ENCODE measurements at regions not wholly inside any gene's neighbourhood (a gene's known extent, or its start where the extent isn't known, plus 50 kb on each side); places are given as distances from the start of the nearest gene placed in this dataset.

GRCh38 chr9:26394025-26394424, 498.6 kb downstream of the CAAP1 start:
- no peak for DNase-seq (ENCODE audit: low spot score)

GRCh38 chr9:26392639-26393038, 500.0 kb downstream of the CAAP1 start:
- no peak for DNase-seq (ENCODE audit: low spot score)

- no peak for DNase-seq (ENCODE audit: low spot score)
These were observed 501.6 kb downstream of the CAAP1 start for GRCh38 chr9:26391036-26391435.

- no peak for DNase-seq (ENCODE audit: low spot score)
These were observed 517.2 kb downstream of the CAAP1 start for GRCh38 chr9:26375448-26375847.

- no peak for DNase-seq (ENCODE audit: low spot score)
These were observed 519.0 kb downstream of the CAAP1 start for GRCh38 chr9:26373616-26374015.

- DNase-seq (ENCODE audit: low spot score) = no peak
These were observed 521.4 kb downstream of the CAAP1 start for GRCh38 chr9:26371236-26371635.

- DNase-seq (ENCODE audit: low spot score) = no peak
These were observed 523.5 kb downstream of the CAAP1 start for GRCh38 chr9:26369093-26369492.

- no peak for DNase-seq (ENCODE audit: low spot score)
These were observed 524.4 kb downstream of the CAAP1 start for GRCh38 chr9:26368241-26368640.

- no peak for DNase-seq (ENCODE audit: low spot score)
These were observed 531.6 kb downstream of the CAAP1 start for GRCh38 chr9:26361010-26361409.

- DNase-seq (ENCODE audit: low spot score) = no peak
These were observed 533.8 kb downstream of the CAAP1 start for GRCh38 chr9:26358836-26359235.

GRCh38 chr9:26357803-26358344, 534.7 kb downstream of the CAAP1 start:
- no peak for DNase-seq (ENCODE audit: low spot score)

GRCh38 chr9:26356491-26356890, 536.1 kb downstream of the CAAP1 start:
- DNase-seq (ENCODE audit: low spot score) = no peak

GRCh38 chr9:26346942-26347477, 545.6 kb downstream of the CAAP1 start:
- no peak for DNase-seq (ENCODE audit: low spot score)

GRCh38 chr9:26341545-26341944, 551.1 kb downstream of the CAAP1 start:
- no peak for DNase-seq (ENCODE audit: low spot score)

GRCh38 chr9:26339796-26340195, 552.8 kb downstream of the CAAP1 start:
- no peak for DNase-seq (ENCODE audit: low spot score)

GRCh38 chr9:26335116-26335515, 557.5 kb downstream of the CAAP1 start:
- DNase-seq (ENCODE audit: low spot score) = no peak

- no peak for DNase-seq (ENCODE audit: low spot score)
These were observed 557.9 kb downstream of the CAAP1 start for GRCh38 chr9:26334706-26335105.

GRCh38 chr9:26331223-26331622, 561.4 kb downstream of the CAAP1 start:
- no peak for DNase-seq (ENCODE audit: low spot score)

- no peak for DNase-seq (ENCODE audit: low spot score)
These were observed 562.6 kb downstream of the CAAP1 start for GRCh38 chr9:26329974-26330373.

GRCh38 chr9:26326563-26326962, 566.0 kb downstream of the CAAP1 start:
- DNase-seq (ENCODE audit: low spot score) = peak; percentile 49

- no peak for DNase-seq (ENCODE audit: low spot score)
These were observed 567.2 kb downstream of the CAAP1 start for GRCh38 chr9:26325444-26325829.

- no peak for DNase-seq (ENCODE audit: low spot score)
These were observed 567.7 kb downstream of the CAAP1 start for GRCh38 chr9:26324786-26325443.

GRCh38 chr9:26321935-26322334, 570.7 kb downstream of the CAAP1 start:
- DNase-seq (ENCODE audit: low spot score) = no peak

GRCh38 chr9:26319859-26320258, 572.7 kb downstream of the CAAP1 start:
- DNase-seq (ENCODE audit: low spot score) = no peak

Data from LoVo (cell line).